Omental fat pad (tissue), 3 donors: ENCODE measurements at regions not wholly inside any gene's neighbourhood (a gene's known extent, or its start where the extent isn't known, plus 50 kb on each side); places are given as distances from the start of the nearest gene placed in this dataset.

Source experiments
- ATAC-seq: fragments of 150-250 bp; one replicate; pipeline ENCODE4 v1.9.1; 2016; ENCODE audit warnings: mild to moderate bottlenecking, moderate library complexity; ENCODE audit not compliant: low FRiP score
- DNase-seq: peaks from one replicate; pipeline ENCODE4 v3.0.0-alpha.2; 2019; ENCODE audit warnings: low spot score
- TF ChIP-seq, protein P1 (sequence below), 3 donors: fragments of 450-650 bp; IDR thresholded peaks; one replicate each; pipeline ENCODE4 v1.5.1; 2016 to 2017; ENCODE audit warnings: antibody characterized with exemption in 3 of 3, mild to moderate bottlenecking in 3 of 3, moderate library complexity in 2 of 3

DNA sequence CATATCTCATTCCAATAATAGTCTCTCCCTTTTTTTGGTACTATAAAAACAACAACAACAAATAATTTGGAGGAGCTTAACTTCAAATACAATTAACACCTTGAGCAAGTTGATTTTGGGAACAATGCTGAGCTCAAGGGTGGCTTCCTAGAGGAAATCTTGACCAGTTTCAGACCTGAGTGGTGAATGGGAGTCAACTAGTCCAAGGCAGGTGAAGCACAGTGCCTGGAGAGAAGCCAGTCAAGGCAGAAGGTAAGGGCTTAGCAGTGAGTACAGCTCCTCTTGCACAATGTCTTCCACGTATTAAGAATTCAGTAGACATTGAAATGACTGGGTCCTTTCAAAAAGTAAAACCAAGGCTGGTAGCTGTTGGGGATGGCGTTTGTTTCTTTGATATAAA lies 444.8 kb downstream of the ATP23 start:
- DNase-seq (no peak), ATAC-seq (no peak)
- TF ChIP-seq, protein P1, sequence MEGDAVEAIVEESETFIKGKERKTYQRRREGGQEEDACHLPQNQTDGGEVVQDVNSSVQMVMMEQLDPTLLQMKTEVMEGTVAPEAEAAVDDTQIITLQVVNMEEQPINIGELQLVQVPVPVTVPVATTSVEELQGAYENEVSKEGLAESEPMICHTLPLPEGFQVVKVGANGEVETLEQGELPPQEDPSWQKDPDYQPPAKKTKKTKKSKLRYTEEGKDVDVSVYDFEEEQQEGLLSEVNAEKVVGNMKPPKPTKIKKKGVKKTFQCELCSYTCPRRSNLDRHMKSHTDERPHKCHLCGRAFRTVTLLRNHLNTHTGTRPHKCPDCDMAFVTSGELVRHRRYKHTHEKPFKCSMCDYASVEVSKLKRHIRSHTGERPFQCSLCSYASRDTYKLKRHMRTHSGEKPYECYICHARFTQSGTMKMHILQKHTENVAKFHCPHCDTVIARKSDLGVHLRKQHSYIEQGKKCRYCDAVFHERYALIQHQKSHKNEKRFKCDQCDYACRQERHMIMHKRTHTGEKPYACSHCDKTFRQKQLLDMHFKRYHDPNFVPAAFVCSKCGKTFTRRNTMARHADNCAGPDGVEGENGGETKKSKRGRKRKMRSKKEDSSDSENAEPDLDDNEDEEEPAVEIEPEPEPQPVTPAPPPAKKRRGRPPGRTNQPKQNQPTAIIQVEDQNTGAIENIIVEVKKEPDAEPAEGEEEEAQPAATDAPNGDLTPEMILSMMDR (IDR thresholded peaks at IDR 0.05): no peak

DNA sequence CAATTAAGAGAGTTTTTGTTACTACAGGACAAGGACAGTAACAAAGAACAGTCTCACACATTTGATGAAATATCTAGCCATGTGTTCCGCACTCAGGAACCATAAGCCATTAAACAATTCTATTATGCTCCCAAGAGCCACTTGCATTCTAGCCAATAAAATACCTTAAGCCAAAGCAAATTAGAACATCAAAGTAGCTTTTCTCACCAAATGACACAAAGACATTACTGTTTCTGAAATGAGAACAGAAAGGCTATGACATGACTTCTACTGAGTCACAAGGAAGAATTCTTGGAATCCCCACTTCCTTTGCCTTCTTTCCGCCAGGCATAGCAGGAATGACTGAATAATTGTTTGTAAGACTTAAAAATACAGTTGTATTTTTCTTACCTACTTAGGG lies 445.8 kb downstream of the ATP23 start:
- TF ChIP-seq, protein P1 (IDR thresholded peaks at IDR 0.05): no peak
- ATAC-seq: no peak

DNA sequence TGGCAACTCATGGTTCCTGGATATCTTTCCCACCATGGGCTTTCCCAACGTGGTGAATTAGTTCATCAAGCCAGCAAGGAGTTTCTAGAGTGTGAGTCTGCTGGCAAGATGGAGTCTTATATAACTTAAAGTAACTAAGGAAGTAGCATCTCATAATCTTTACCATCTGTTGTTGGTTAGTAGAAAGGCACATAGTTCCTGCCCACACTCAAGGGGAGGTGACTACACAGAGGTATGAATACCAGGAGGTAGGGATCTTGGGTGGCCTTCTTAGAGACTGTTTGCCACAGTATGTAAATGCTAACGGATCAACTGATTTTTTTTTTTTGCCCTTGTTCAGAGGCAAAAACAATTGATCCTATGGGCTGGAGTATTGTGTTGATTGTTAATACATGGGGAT lies 446.9 kb downstream of the ATP23 start:
- ATAC-seq (no peak), DNase-seq (no peak)
- TF ChIP-seq, protein P1 (IDR thresholded peaks at IDR 0.05): no peak

More for the DNA sequence above, 445.8 kb downstream of the ATP23 start:
- no peak for DNase-seq

DNA sequence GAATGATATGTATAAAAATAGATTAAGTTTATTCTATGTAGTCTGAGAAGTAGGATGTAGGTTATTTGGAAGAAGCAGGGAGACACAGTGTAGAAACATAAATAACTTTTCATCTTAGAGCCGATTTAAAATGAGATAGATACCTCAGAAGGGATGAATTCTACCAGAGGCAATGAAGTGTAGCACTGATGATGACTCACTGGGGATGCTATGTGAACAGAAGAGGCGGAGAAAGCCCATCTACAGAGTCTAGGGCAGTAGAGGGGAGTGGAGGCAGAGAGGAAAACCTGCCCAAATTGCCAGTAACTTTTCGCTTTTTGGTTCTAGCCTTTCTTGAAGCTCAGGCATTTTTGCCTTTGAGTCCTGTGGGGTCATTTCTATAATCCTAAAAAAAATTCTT lies 451.8 kb downstream of the ATP23 start:
- DNase-seq (no peak), ATAC-seq (no peak)
- TF ChIP-seq, protein P1 (IDR thresholded peaks at IDR 0.05): no peak

DNA sequence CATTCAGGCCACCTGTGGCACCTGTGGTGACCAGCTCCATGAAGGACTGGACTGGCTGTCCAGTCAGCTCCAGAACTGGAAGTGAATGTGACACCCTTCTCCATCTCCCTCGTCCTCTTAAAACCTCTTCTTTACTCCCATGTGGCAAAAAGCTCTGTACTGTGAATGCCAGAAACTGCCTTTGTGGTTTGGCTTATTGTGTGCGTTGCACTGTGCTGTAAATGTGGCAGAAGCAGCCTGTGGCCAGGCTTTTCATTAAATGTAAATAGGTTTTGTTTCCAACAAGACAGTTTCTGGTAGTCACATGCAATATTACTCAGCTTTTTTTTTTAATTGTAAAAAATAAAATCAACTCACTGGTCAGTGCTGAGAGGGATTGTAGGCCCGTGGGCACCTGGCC lies 453.7 kb downstream of the ATP23 start:
- TF ChIP-seq, protein P1 (IDR thresholded peaks at IDR 0.05): no peak
- DNase-seq: no peak
- no peak for ATAC-seq

DNA sequence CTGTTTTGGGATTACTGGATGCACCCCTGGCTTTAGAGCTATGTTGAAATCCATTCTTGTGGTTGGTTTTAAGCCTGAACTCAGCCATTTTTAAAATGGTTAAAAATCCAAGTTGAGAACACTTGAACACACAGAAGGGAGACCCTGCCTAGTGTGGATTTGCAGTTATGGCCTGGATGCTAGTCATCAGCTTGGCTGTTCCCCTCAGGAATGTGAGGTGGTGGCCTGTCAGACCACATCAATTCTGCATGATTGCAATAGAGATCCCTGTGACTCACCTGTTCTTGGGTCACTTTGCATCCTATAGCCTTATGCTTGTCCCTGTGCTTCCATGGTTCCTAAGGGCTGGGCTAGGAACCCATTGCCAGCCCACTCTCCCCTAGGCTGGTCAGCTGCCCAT lies 454.1 kb downstream of the ATP23 start:
- DNase-seq: no peak
- ATAC-seq: no peak
- TF ChIP-seq, protein P1 (IDR thresholded peaks at IDR 0.05): no peak

DNA sequence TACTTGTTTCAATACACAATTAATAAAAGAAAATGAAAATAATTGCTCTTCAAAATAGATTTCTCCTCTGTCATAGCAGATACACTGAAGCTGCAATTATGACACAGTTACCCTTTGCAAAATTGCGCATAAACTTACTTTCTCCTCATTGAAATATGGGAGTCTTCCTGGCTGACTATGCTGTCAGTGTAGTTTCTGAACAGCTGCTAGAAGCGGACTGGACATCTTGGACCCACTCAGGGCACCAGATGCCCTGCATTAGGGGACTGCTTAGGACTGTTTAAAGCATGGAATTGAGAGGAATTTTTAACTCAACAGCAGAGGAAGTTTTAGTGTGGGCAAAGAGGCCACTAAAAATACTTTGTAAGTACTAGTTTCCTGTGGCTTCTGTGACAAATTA lies 454.9 kb downstream of the ATP23 start:
- TF ChIP-seq, protein P1 (IDR thresholded peaks at IDR 0.05): no peak
- ATAC-seq: no peak
- no peak for DNase-seq
